Neural progenitor cell (in vitro differentiated cells): ENCODE measurements at regions not wholly inside any gene's neighbourhood (a gene's known extent, or its start where the extent isn't known, plus 50 kb on each side); places are given as distances from the start of the nearest gene placed in this dataset.

Experiments
- DNase-seq: peaks from one replicate; pipeline ENCODE4 v3.0.0-alpha.2; 2016; ENCODE audit warnings: low spot score
- H2AFZ ChIP-seq: fragments of 200-600 bp; sonication (generic); replicated peaks from 2 replicates; pipeline ENCODE4 v1.6.1; 2016; ENCODE audit warnings: antibody characterized with exemption
- H3F3A ChIP-seq: fragments of 200-600 bp; sonication (generic); 2 replicates; pipeline ENCODE4 v1.6.1; 2016; ENCODE audit warnings: antibody characterized with exemption, low read depth
- H3K27ac ChIP-seq: fragments of 200-600 bp; sonication (generic); 2 replicates; pipeline ENCODE4 v1.5.1; 2016; ENCODE audit warnings: mild to moderate bottlenecking
- H3K27me3 ChIP-seq: fragments of 200-600 bp; sonication (generic); 2 replicates; pipeline ENCODE4 v1.6.1; 2016; ENCODE audit warnings: mild to moderate bottlenecking, moderate library complexity
- H3K36me3 ChIP-seq: fragments of 200-600 bp; sonication (generic); 2 replicates; pipeline ENCODE4 v1.5.1; 2016
- H3K4me1 ChIP-seq: fragments of 200-600 bp; sonication (generic); 2 replicates; pipeline ENCODE4 v1.6.1; 2016; ENCODE audit warnings: mixed run types
- H3K4me2 ChIP-seq: fragments of 200-600 bp; sonication (generic); 2 replicates; pipeline ENCODE4 v1.6.1; 2016
- H3K4me3 ChIP-seq: fragments of 200-600 bp; sonication (generic); 2 replicates; pipeline ENCODE4 v1.5.1; 2016
- H3K79me2 ChIP-seq: fragments of 200-600 bp; sonication (generic); 2 replicates; pipeline ENCODE4 v1.6.1; 2016; ENCODE audit warnings: low read depth
- H3K9ac ChIP-seq: fragments of 200-600 bp; sonication (generic); 2 replicates; pipeline ENCODE4 v1.6.1; 2016
- H3K9me3 ChIP-seq: fragments of 200-600 bp; sonication (generic); 2 replicates; pipeline ENCODE4 v1.5.1; 2016; ENCODE audit warnings: low read depth
- H4K20me1 ChIP-seq: fragments of 200-600 bp; sonication (generic); 2 replicates; pipeline ENCODE4 v1.6.1; 2016; ENCODE audit warnings: low read depth
- H3K27ac Mint-ChIP-seq: 3 replicates; pipeline ENCODE4 v1.8.0; 2021; ENCODE audit warnings: mixed read lengths
- H3K27me3 Mint-ChIP-seq: 2 replicates; pipeline ENCODE4 v1.8.0; 2022; ENCODE audit warnings: low read depth, mild to moderate bottlenecking, inconsistent platforms, moderate library complexity, mixed read lengths; ENCODE audit not compliant: insufficient read depth
- H3K36me3 Mint-ChIP-seq: 3 replicates; pipeline ENCODE4 v1.8.0; 2021; ENCODE audit warnings: mixed read lengths
- H3K4me1 Mint-ChIP-seq: 3 replicates; pipeline ENCODE4 v1.8.0; 2021; ENCODE audit warnings: mixed read lengths
- H3K4me3 Mint-ChIP-seq: 3 replicates; pipeline ENCODE4 v1.8.0; 2021; ENCODE audit warnings: mild to moderate bottlenecking, moderate library complexity, mixed read lengths
- H3K9me3 Mint-ChIP-seq: 3 replicates; pipeline ENCODE4 v1.8.0; 2020; ENCODE audit warnings: mixed read lengths
- CTCF ChIP-seq: fragments of 200-600 bp; sonication (generic); IDR thresholded peaks from 2 replicates; pipeline ENCODE4 v1.5.1; 2017; ENCODE audit warnings: antibody characterized with exemption, mild to moderate bottlenecking
- EZH2 ChIP-seq: fragments of 200-600 bp; sonication (generic); IDR thresholded peaks from 2 replicates; pipeline ENCODE4 v1.6.1; 2017; ENCODE audit warnings: antibody characterized with exemption, mild to moderate bottlenecking, moderate library complexity
- EZH2phosphoT487 ChIP-seq: fragments of 200-600 bp; sonication (generic); IDR thresholded peaks from 2 replicates; pipeline ENCODE4 v1.6.1; 2017; ENCODE audit warnings: antibody characterized with exemption

GRCh38 chr11:126115127-126115495 lies 52.4 kb upstream of the CDON start:
- H3K9me3 ChIP-seq, result no peaks in the 10 kb centered on the region
- Mint-ChIP-seq H3K27ac (no peak overlapping the region), H3K4me3 (no peak overlapping the region), H3K27me3 (peaks cover 17% of the 10 kb centered on the region), H3K36me3 (no peaks in the 10 kb centered on the region), H3K9me3 (no peaks in the 10 kb centered on the region), H3K4me1 (peaks cover 63% of the 10 kb centered on the region)
- no peak overlapping the region for H3K4me3 ChIP-seq
- H3K9ac ChIP-seq, result no peak overlapping the region
- no peaks in the 10 kb centered on the region for H3F3A ChIP-seq
- H3K4me1 ChIP-seq, result peaks cover 13% of the 10 kb centered on the region
- no peaks in the 10 kb centered on the region for H3K79me2 ChIP-seq
- TF ChIP-seq EZH2phosphoT487 (no peak), EZH2 (no peak), CTCF (no peak)
- no peaks in the 10 kb centered on the region for H4K20me1 ChIP-seq
- H2AFZ ChIP-seq, result no peak overlapping the region
- H3K27me3 ChIP-seq, result no peaks in the 10 kb centered on the region
- H3K4me2 ChIP-seq, result no peak overlapping the region
- DNase-seq, result no peak
- H3K36me3 ChIP-seq, result no peaks in the 10 kb centered on the region
- no peak overlapping the region for H3K27ac ChIP-seq

- no peak overlapping the region for H2AFZ ChIP-seq
- H3K9me3 ChIP-seq, result no peaks in the 10 kb centered on the region
- H3K79me2 ChIP-seq, result no peaks in the 10 kb centered on the region
- H3K27ac Mint-ChIP-seq, result no peak overlapping the region
- H3K9ac ChIP-seq, result no peak overlapping the region
- DNase-seq, result no peak
- no peaks in the 10 kb centered on the region for H3K9me3 Mint-ChIP-seq
- no peaks in the 10 kb centered on the region for H3K36me3 ChIP-seq
- H3K4me1 ChIP-seq, result peaks cover 13% of the 10 kb centered on the region
- H3K27me3 Mint-ChIP-seq, result peaks cover 17% of the 10 kb centered on the region
- H3K4me3 ChIP-seq, result no peak overlapping the region
- TF ChIP-seq CTCF (no peak), EZH2 (no peak), EZH2phosphoT487 (no peak)
- no peaks in the 10 kb centered on the region for H3K36me3 Mint-ChIP-seq
- no peak overlapping the region for H3K4me2 ChIP-seq
- H3K4me1 Mint-ChIP-seq, result peaks cover 64% of the 10 kb centered on the region
- no peaks in the 10 kb centered on the region for H3K27me3 ChIP-seq
- H3K27ac ChIP-seq, result no peak overlapping the region
- no peaks in the 10 kb centered on the region for H4K20me1 ChIP-seq
- no peak overlapping the region for H3K4me3 Mint-ChIP-seq
- H3F3A ChIP-seq, result no peaks in the 10 kb centered on the region
Measured at GRCh38 chr11:126114486-126115126, 51.9 kb upstream of the CDON start.

GRCh38 chr11:126113963-126114362 lies 51.3 kb upstream of the CDON start:
- Histone ChIP-seq H3K9me3 (no peaks in the 10 kb centered on the region), H2AFZ (no peak overlapping the region), H4K20me1 (no peaks in the 10 kb centered on the region), H3K36me3 (no peaks in the 10 kb centered on the region), H3F3A (no peaks in the 10 kb centered on the region), H3K79me2 (no peaks in the 10 kb centered on the region), H3K4me3 (no peak overlapping the region), H3K4me2 (no peak overlapping the region), H3K9ac (no peak overlapping the region), H3K27me3 (no peaks in the 10 kb centered on the region), H3K4me1 (peaks cover 13% of the 10 kb centered on the region), H3K27ac (no peak overlapping the region)
- TF ChIP-seq EZH2 (no peak), CTCF (no peak), EZH2phosphoT487 (no peak)
- DNase-seq, result no peak
- peaks cover 11% of the 10 kb centered on the region for H3K27me3 Mint-ChIP-seq
- H3K27ac Mint-ChIP-seq, result peak overlapping the region; percentile 76
- peaks cover 64% of the 10 kb centered on the region for H3K4me1 Mint-ChIP-seq
- H3K4me3 Mint-ChIP-seq, result no peak overlapping the region
- H3K36me3 Mint-ChIP-seq, result no peaks in the 10 kb centered on the region
- H3K9me3 Mint-ChIP-seq, result no peaks in the 10 kb centered on the region
